Activated T-cell treated with anti-CD3 and anti-CD28 coated beads, Interleukin-2, amount 50 U/mL, for 24 hours (primary cell): ENCODE measurements at regions not wholly inside any gene's neighbourhood (a gene's known extent, or its start where the extent isn't known, plus 50 kb on each side); places are given as distances from the start of the nearest gene placed in this dataset.

Experiments
- DNase-seq: peaks from one replicate; pipeline ENCODE4 v3.0.0-alpha.2; 2020
- H3K27ac Mint-ChIP-seq: 2 replicates; pipeline ENCODE4 v1.8.0; 2020; ENCODE audit warnings: mild to moderate bottlenecking, mixed read lengths
- H3K27me3 Mint-ChIP-seq: 2 replicates; pipeline ENCODE4 v1.8.0; 2020; ENCODE audit warnings: mixed read lengths
- H3K36me3 Mint-ChIP-seq: 2 replicates; pipeline ENCODE4 v1.8.0; 2020; ENCODE audit warnings: low read depth, mixed read lengths
- H3K4me1 Mint-ChIP-seq: 2 replicates; pipeline ENCODE4 v1.8.0; 2020; ENCODE audit warnings: low read depth, mixed read lengths
- H3K4me3 Mint-ChIP-seq: 2 replicates; pipeline ENCODE4 v1.8.0; 2020; ENCODE audit warnings: mild to moderate bottlenecking, moderate library complexity, mixed read lengths
- H3K9me3 Mint-ChIP-seq: 2 replicates; pipeline ENCODE4 v1.8.0; 2020; ENCODE audit warnings: mixed read lengths

GRCh38 chr11:15864026-15864805 lies 492.1 kb downstream of the SOX6 start:
- Mint-ChIP-seq H3K27ac (no peak overlapping the region), H3K4me1 (no peaks in the 10 kb centered on the region), H3K4me3 (no peak overlapping the region), H3K36me3 (no peaks in the 10 kb centered on the region), H3K9me3 (peaks cover 5% of the 10 kb centered on the region), H3K27me3 (no peaks in the 10 kb centered on the region)
- DNase-seq: no peak

DNA sequence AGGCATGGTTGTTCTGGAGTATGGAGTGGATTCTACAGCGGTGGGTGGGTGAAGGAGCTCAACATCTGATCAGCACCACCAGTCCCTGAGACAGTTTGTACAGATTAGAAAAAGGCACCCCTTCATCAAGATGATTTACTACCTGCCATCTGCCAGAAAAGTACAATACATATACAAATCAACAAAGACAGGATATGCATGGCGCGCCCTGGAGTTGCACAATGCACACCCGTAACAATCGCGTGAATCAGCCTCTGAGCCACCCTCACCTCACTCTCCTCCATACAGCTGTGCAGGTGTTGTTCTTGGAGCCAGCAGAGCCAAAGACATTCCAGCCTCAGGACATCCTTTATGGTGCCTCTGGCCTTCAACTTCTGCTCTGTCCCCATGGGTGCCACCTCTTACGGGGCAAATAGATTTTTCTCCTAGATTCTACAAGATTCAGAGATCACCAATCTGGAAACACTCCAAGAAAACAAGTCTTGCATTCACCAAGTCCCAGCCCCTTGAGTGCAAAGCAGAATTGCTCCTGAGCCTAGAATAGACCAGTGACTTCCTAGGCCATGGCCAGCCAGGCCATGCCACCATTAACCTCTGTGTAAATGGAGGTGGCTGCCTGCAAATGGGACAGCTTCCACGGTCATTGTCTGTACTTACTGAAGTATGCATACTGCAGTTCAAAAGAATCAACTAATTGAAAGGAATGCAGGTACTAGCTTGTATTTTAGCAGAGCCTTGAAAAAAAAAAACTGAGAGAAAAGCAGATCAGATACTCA lies 490.9 kb downstream of the SOX6 start:
- H3K27me3 Mint-ChIP-seq: no peaks in the 10 kb centered on the region
- no peaks in the 10 kb centered on the region for H3K4me1 Mint-ChIP-seq
- H3K9me3 Mint-ChIP-seq: peaks cover 5% of the 10 kb centered on the region
- no peaks in the 10 kb centered on the region for H3K36me3 Mint-ChIP-seq
- no peak overlapping the region for H3K27ac Mint-ChIP-seq
- H3K4me3 Mint-ChIP-seq: no peak overlapping the region
- no peak for DNase-seq

- H3K36me3 Mint-ChIP-seq: no peaks in the 10 kb centered on the region
- no peak overlapping the region for H3K27ac Mint-ChIP-seq
- no peak for DNase-seq
- H3K9me3 Mint-ChIP-seq: no peaks in the 10 kb centered on the region
- no peak overlapping the region for H3K4me3 Mint-ChIP-seq
- H3K4me1 Mint-ChIP-seq: no peaks in the 10 kb centered on the region
- H3K27me3 Mint-ChIP-seq: no peaks in the 10 kb centered on the region
Measured at GRCh38 chr11:15867871-15868270, 488.5 kb downstream of the SOX6 start.

DNA sequence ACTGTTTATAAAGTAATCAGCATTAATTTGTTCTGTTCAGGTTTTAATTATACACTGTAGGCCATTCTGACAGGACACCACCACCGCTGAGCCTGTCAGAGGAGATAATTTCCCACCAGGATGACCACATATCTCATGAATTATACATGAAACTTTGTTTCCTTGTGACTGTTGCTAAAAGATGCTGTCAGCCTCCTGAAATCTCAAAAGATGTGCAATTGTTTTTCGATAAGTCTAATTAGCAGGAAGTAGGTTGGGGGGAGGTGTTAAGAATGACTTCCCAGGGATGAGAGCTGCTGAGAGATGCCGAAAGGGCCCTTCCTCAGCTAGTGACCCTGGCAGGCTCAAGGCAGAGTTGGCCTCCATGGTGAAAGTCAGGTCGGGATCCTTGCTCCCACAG lies 485.4 kb downstream of the SOX6 start:
- Mint-ChIP-seq H3K9me3 (no peaks in the 10 kb centered on the region), H3K36me3 (no peaks in the 10 kb centered on the region), H3K4me3 (no peak overlapping the region), H3K4me1 (no peaks in the 10 kb centered on the region), H3K27me3 (no peaks in the 10 kb centered on the region), H3K27ac (no peak overlapping the region)
- DNase-seq: no peak

GRCh38 chr11:15871904-15872626 lies 484.3 kb downstream of the SOX6 start:
- H3K27ac Mint-ChIP-seq: no peak overlapping the region
- no peaks in the 10 kb centered on the region for H3K36me3 Mint-ChIP-seq
- no peaks in the 10 kb centered on the region for H3K4me1 Mint-ChIP-seq
- H3K27me3 Mint-ChIP-seq: no peaks in the 10 kb centered on the region
- DNase-seq: no peak
- no peaks in the 10 kb centered on the region for H3K9me3 Mint-ChIP-seq
- no peak overlapping the region for H3K4me3 Mint-ChIP-seq

DNA sequence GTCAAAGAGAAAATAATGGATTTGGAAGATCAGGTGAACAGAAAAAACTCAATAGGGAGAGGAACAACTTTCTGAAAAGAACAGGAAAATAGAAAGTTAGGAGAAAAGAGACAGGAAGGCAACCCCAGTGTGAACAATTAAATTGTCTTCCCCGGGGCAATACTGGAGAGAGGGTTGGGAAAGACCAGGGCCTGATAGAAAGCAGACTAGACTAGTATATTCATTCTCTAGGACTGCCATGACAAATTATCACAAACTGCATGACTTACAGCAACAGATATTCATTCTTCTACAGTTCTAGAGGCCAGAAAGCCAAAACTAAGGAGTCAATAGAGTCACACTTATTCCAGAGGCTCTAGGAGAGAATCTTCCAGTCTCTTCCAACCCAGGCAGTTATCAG lies 482.8 kb downstream of the SOX6 start:
- H3K4me3 Mint-ChIP-seq: no peak overlapping the region
- no peaks in the 10 kb centered on the region for H3K4me1 Mint-ChIP-seq
- H3K9me3 Mint-ChIP-seq: no peaks in the 10 kb centered on the region
- H3K36me3 Mint-ChIP-seq: no peaks in the 10 kb centered on the region
- no peak for DNase-seq
- H3K27me3 Mint-ChIP-seq: no peaks in the 10 kb centered on the region
- no peak overlapping the region for H3K27ac Mint-ChIP-seq

GRCh38 chr11:15874704-15875103 lies 481.6 kb downstream of the SOX6 start:
- H3K9me3 Mint-ChIP-seq: no peaks in the 10 kb centered on the region
- H3K4me1 Mint-ChIP-seq: no peaks in the 10 kb centered on the region
- H3K36me3 Mint-ChIP-seq: no peaks in the 10 kb centered on the region
- H3K27me3 Mint-ChIP-seq: no peaks in the 10 kb centered on the region
- H3K27ac Mint-ChIP-seq: no peak overlapping the region
- no peak for DNase-seq
- no peak overlapping the region for H3K4me3 Mint-ChIP-seq

DNA sequence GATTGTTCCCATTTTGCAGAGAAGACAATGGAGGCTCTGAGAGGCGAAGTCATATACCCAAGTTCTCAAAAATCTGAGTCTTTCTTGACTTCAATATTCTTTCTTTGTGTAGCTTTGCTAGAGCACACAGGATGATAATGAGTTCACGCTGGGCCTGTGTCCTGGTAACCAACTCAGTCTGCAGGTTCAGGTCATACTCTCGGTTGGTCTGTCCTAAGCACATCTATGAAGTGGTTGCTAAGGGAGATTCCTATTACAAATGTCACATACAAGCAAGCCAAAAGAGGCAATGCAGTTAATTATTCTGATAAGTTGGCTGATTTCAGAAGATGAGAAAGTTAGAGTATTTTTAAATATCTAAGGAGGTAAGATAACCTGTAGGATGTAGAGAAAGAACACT lies 481.0 kb downstream of the SOX6 start:
- no peaks in the 10 kb centered on the region for H3K36me3 Mint-ChIP-seq
- H3K9me3 Mint-ChIP-seq: no peaks in the 10 kb centered on the region
- no peak overlapping the region for H3K4me3 Mint-ChIP-seq
- no peaks in the 10 kb centered on the region for H3K27me3 Mint-ChIP-seq
- DNase-seq: no peak
- H3K27ac Mint-ChIP-seq: no peak overlapping the region
- no peaks in the 10 kb centered on the region for H3K4me1 Mint-ChIP-seq

GRCh38 chr11:15875943-15876342 lies 480.4 kb downstream of the SOX6 start:
- Mint-ChIP-seq H3K9me3 (no peaks in the 10 kb centered on the region), H3K27me3 (no peaks in the 10 kb centered on the region), H3K36me3 (no peaks in the 10 kb centered on the region)

DNA sequence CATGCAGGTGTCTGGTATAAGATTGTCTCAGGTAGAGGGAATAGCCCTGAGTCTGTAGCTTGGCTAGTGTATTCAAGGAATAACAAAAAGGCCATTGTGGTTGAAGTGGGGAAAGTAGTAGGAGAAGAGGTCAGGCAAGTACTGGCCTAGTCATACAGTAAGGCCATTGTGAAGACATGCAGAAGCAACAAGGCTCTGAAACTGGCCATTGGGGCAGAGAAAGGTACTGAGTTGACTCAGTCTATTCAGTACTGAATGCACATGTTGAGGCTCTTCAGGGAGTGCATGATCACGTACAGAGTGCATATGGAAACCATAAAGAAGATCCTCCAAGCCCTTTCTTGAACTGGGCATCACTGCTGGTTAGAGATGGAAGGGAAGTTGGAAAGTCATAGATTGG lies 477.6 kb downstream of the SOX6 start:
- Mint-ChIP-seq H3K4me1 (no peaks in the 10 kb centered on the region), H3K36me3 (no peaks in the 10 kb centered on the region), H3K4me3 (no peak overlapping the region), H3K9me3 (no peaks in the 10 kb centered on the region), H3K27ac (no peak overlapping the region), H3K27me3 (no peaks in the 10 kb centered on the region)
- DNase-seq: no peak

More at GRCh38 chr11:15875943-15876342, 480.4 kb downstream of the SOX6 start:
- no peak overlapping the region for H3K4me3 Mint-ChIP-seq
- no peak overlapping the region for H3K27ac Mint-ChIP-seq
- no peaks in the 10 kb centered on the region for H3K4me1 Mint-ChIP-seq
- no peak for DNase-seq

DNA sequence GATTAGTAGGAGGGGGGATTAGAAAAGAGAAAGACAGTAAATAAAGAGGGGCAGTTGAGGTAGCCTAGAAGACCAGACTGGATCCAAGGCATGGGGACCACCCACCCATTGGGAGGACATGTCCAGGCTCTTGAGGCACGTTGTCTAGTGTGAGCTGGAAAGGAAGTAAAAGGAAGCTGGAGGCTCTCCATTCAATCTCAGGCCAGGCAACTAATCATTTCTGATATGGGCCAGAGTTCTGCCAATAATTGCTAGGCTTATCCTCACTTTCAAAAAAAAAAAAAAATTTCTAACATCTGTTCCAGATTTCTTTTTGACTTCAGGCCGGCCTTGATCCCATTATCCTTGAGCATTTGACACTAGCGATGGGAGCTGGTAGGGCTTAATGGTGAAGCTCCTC lies 476.1 kb downstream of the SOX6 start:
- Mint-ChIP-seq H3K4me3 (no peak overlapping the region), H3K4me1 (no peaks in the 10 kb centered on the region), H3K27me3 (no peaks in the 10 kb centered on the region), H3K36me3 (no peaks in the 10 kb centered on the region), H3K27ac (no peak overlapping the region), H3K9me3 (no peaks in the 10 kb centered on the region)
- no peak for DNase-seq

DNA sequence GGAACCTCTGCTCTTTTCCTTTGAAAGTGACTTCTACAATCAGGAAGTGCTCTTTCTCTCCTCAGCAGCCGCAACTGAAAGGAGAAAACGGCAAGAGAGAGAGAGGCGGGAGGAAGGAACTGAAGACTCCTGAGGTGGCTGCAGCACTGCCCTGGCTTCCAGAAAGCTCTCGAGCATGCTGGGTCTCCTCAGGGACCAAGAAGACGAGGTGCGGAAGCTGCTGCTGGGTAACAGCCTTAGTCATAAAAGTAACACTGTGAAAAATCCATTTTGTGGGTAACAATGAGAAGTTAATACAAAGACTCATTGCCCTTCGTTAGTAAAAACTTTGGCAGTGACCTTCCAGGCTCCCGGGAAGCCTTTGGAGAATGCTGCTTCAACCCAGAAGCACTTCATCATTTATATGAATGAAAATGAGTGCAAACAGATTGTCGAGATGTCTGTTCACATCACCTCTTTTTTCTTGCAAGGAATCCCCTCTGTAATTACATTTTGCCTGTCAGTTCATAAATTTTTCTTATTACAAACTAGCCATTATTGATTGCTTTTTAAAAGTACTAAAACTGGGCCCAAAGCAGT lies 473.4 kb downstream of the SOX6 start:
- no peaks in the 10 kb centered on the region for H3K9me3 Mint-ChIP-seq
- no peak overlapping the region for H3K27ac Mint-ChIP-seq
- H3K4me1 Mint-ChIP-seq: no peaks in the 10 kb centered on the region
- no peak overlapping the region for H3K4me3 Mint-ChIP-seq
- no peaks in the 10 kb centered on the region for H3K36me3 Mint-ChIP-seq
- DNase-seq: no peak
- no peaks in the 10 kb centered on the region for H3K27me3 Mint-ChIP-seq

- no peak overlapping the region for H3K4me3 Mint-ChIP-seq
- H3K9me3 Mint-ChIP-seq: no peaks in the 10 kb centered on the region
- H3K27me3 Mint-ChIP-seq: no peaks in the 10 kb centered on the region
- H3K36me3 Mint-ChIP-seq: no peaks in the 10 kb centered on the region
- no peak overlapping the region for H3K27ac Mint-ChIP-seq
- H3K4me1 Mint-ChIP-seq: no peaks in the 10 kb centered on the region
- no peak for DNase-seq
Measured at GRCh38 chr11:15883455-15883920, 472.9 kb downstream of the SOX6 start.

- no peak overlapping the region for H3K4me3 Mint-ChIP-seq
- H3K36me3 Mint-ChIP-seq: no peaks in the 10 kb centered on the region
- no peaks in the 10 kb centered on the region for H3K4me1 Mint-ChIP-seq
- no peaks in the 10 kb centered on the region for H3K27me3 Mint-ChIP-seq
- H3K27ac Mint-ChIP-seq: no peak overlapping the region
- no peaks in the 10 kb centered on the region for H3K9me3 Mint-ChIP-seq
- no peak for DNase-seq
Measured at GRCh38 chr11:15884141-15884540, 472.2 kb downstream of the SOX6 start.
